Panc1 (cell line): ENCODE measurements at regions not wholly inside any gene's neighbourhood (a gene's known extent, or its start where the extent isn't known, plus 50 kb on each side); places are given as distances from the start of the nearest gene placed in this dataset.

ENCODE experiments used
- ATAC-seq: fragments of 200-7000 bp; cut with Tn5 transposase; 2 replicates; pipeline ENCODE4 v1.9.1; 2020; ENCODE audit warnings: mild to moderate bottlenecking, moderate library complexity
- BruUV-seq: library from RNA; stranded (reverse); fragments of 400-500 nt; replicated peaks from 2 replicates; lab custom pipeline; 2021; lab: Mats Ljungman, UMichigan
- CTCF ChIA-PET: fragments of 300-600 bp; sonication (Branson Sonifier 250); formaldehyde crosslinking; loops from one replicate; lab custom pipeline; 2022; ENCODE audit warnings: antibody characterized with exemption; lab: Charles Lee
- POLR2A ChIA-PET: fragments of 300-600 bp; sonication (Branson Sonifier 250); formaldehyde crosslinking; loops from one replicate; lab custom pipeline; 2022; ENCODE audit warnings: antibody characterized with exemption; lab: Charles Lee
- DNase-seq: peaks from one replicate; pipeline ENCODE4 v3.0.0-alpha.2; 2010; ENCODE audit warnings: low read depth, low spot score
- H3K27ac ChIP-seq: 2 replicates; pipeline ENCODE4 v1.5.1; 2011; ENCODE audit warnings: mild to moderate bottlenecking, low read length, inconsistent platforms
- H3K27me3 ChIP-seq: fragments of 200-500 bp; sonication (Bioruptor generic); 2 replicates; pipeline ENCODE4 v1.6.0; 2014; ENCODE audit warnings: low read length, inconsistent platforms; ENCODE audit not compliant: control insufficient read depth, insufficient read depth
- H3K36me3 ChIP-seq: fragments of 200-500 bp; sonication (Bioruptor generic); 2 replicates; pipeline ENCODE4 v1.5.1; 2014; ENCODE audit warnings: inconsistent platforms, mild to moderate bottlenecking, low read length, moderate library complexity; ENCODE audit not compliant: control insufficient read depth, insufficient read depth
- H3K4me1 ChIP-seq: 2 replicates; pipeline ENCODE4 v1.5.1; 2011; ENCODE audit warnings: inconsistent platforms, mild to moderate bottlenecking, low read length, moderate library complexity; ENCODE audit not compliant: control insufficient read depth, insufficient read depth
- H3K4me3 ChIP-seq, 2 experiments: 2 replicates each; pipeline ENCODE4 v1.5.1; 2011 to 2012; ENCODE audit warnings: low read depth in 2 of 2, low read length in 2 of 2, mild to moderate bottlenecking in 2 of 2, inconsistent platforms in 1 of 2, moderate library complexity in 1 of 2
- H3K9me3 ChIP-seq: fragments of 200-500 bp; sonication (Bioruptor generic); 2 replicates; pipeline ENCODE4 v1.5.1; 2014; ENCODE audit warnings: low read depth, mild to moderate bottlenecking, inconsistent platforms, low read length, moderate library complexity; ENCODE audit not compliant: control insufficient read depth, insufficient read depth
- POLR2AphosphoS5 ChIP-seq: IDR thresholded peaks from 2 replicates; pipeline ENCODE4 v1.6.1; 2012; ENCODE audit warnings: mild to moderate bottlenecking, low read depth, low read length, moderate library complexity
- SIN3A ChIP-seq: IDR thresholded peaks from 2 replicates; pipeline ENCODE4 v1.6.1; 2012; ENCODE audit warnings: low read depth, mild to moderate bottlenecking, low read length, moderate library complexity, borderline replicate concordance; ENCODE audit not compliant: insufficient read depth
- TCF7L2 ChIP-seq: IDR thresholded peaks from 2 replicates; pipeline ENCODE4 v1.6.1; 2011; ENCODE audit warnings: mild to moderate bottlenecking, low read depth, low read length, inconsistent platforms
- in situ Hi-C: cut with HindIII; loops from 2 replicates; pipeline ENCODE4 v1.10.0; 2016; ENCODE audit warnings: low sequenced_read_pairs, low pct_unique_long_range_greater_than_20kb
- intact Hi-C: fragments of 100-400 bp; cut with micrococcal nuclease; formaldehyde crosslinking; loops from one replicate; pipeline ENCODE4 v1.10.0; 2022; ENCODE audit not compliant: unreplicated experiment
- TF ChIP-seq, protein P1 (sequence below): fragments of 450-650 bp; IDR thresholded peaks from 2 replicates; pipeline ENCODE4 v1.5.1; 2017; ENCODE audit warnings: mild to moderate bottlenecking
- TF ChIP-seq, protein P2 (sequence below), 2 experiments: IDR thresholded peaks; 2 replicates each; pipeline ENCODE4 v1.6.1; 2011 to 2012; ENCODE audit warnings: low read depth in 2 of 2, control low read depth in 1 of 2, low read length in 1 of 2, mild to moderate bottlenecking in 1 of 2, moderate library complexity in 1 of 2; ENCODE audit not compliant: insufficient read depth in 1 of 2

DNA sequence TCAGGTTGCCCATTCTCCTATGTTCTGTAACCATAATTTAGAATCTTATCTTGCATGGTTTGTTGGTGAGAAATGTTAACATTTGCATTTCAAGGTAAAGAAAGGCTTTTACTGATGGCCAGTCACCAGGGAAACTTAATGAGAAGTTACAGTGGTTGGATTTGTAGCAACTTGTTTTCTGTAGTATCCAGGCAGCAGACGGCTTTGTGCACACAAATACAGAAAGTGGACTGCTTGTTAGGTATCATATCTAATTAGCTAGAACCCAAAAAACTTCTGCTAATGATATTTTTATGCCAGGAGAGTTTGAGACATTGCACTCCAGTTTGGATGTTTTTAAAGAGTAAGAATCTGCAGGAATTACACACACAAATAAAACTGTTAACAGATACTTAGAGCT is 578.0 kb downstream of the DOK5 start:
- no peaks in the 10 kb centered on the region for H3K27me3 ChIP-seq
- ATAC-seq (no peak), DNase-seq (no peak)
- TF ChIP-seq, protein P1, sequence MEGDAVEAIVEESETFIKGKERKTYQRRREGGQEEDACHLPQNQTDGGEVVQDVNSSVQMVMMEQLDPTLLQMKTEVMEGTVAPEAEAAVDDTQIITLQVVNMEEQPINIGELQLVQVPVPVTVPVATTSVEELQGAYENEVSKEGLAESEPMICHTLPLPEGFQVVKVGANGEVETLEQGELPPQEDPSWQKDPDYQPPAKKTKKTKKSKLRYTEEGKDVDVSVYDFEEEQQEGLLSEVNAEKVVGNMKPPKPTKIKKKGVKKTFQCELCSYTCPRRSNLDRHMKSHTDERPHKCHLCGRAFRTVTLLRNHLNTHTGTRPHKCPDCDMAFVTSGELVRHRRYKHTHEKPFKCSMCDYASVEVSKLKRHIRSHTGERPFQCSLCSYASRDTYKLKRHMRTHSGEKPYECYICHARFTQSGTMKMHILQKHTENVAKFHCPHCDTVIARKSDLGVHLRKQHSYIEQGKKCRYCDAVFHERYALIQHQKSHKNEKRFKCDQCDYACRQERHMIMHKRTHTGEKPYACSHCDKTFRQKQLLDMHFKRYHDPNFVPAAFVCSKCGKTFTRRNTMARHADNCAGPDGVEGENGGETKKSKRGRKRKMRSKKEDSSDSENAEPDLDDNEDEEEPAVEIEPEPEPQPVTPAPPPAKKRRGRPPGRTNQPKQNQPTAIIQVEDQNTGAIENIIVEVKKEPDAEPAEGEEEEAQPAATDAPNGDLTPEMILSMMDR: no peak
- TF ChIP-seq, protein P2, sequence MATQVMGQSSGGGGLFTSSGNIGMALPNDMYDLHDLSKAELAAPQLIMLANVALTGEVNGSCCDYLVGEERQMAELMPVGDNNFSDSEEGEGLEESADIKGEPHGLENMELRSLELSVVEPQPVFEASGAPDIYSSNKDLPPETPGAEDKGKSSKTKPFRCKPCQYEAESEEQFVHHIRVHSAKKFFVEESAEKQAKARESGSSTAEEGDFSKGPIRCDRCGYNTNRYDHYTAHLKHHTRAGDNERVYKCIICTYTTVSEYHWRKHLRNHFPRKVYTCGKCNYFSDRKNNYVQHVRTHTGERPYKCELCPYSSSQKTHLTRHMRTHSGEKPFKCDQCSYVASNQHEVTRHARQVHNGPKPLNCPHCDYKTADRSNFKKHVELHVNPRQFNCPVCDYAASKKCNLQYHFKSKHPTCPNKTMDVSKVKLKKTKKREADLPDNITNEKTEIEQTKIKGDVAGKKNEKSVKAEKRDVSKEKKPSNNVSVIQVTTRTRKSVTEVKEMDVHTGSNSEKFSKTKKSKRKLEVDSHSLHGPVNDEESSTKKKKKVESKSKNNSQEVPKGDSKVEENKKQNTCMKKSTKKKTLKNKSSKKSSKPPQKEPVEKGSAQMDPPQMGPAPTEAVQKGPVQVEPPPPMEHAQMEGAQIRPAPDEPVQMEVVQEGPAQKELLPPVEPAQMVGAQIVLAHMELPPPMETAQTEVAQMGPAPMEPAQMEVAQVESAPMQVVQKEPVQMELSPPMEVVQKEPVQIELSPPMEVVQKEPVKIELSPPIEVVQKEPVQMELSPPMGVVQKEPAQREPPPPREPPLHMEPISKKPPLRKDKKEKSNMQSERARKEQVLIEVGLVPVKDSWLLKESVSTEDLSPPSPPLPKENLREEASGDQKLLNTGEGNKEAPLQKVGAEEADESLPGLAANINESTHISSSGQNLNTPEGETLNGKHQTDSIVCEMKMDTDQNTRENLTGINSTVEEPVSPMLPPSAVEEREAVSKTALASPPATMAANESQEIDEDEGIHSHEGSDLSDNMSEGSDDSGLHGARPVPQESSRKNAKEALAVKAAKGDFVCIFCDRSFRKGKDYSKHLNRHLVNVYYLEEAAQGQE (IDR thresholded peaks at IDR 0.05; ENCODE audit: insufficient read depth in 1 of 2, low read depth in 2 of 2, low read length in 1 of 2): no peak
- TF ChIP-seq TCF7L2 (no peak), POLR2AphosphoS5 (no peak)
- in situ Hi-C loops: no loop called here
- no TSS peak for BruUV-seq
- no peaks in the 10 kb centered on the region for H3K4me1 ChIP-seq
- ChIA-PET CTCF (no interaction called here), POLR2A (no interaction called here)
- no peak overlapping the region for H3K4me3 ChIP-seq
- H3K36me3 ChIP-seq: no peaks in the 10 kb centered on the region
- H3K27ac ChIP-seq: no peak overlapping the region
- H3K9me3 ChIP-seq: no peaks in the 10 kb centered on the region
- intact Hi-C loops: no loop called here

DNA sequence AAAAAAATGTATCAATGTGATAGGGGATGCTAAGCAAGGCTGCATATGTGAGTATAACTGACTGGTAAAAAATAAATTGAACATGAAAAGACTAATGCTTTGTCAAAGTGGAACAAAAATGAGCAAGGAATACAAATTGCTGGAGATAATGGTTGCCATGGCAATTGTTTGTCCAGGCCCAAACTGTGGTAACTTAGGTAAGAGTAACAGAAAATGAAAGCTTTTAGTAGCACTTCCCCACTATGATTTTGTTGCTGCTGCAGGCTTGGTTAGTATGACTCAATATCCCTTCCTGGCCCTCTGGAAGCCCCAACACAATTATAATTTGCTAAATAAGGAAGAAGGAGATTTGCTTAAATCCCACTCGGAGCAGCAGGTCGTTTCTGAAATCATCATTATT is 577.1 kb downstream of the DOK5 start:
- H3K4me1 ChIP-seq: no peaks in the 10 kb centered on the region
- no peak overlapping the region for H3K4me3 ChIP-seq
- BruUV-seq: no TSS peak
- TF ChIP-seq, protein P1: no peak
- in situ Hi-C loops: no loop called here
- POLR2A ChIA-PET: no interaction called here
- H3K27me3 ChIP-seq: no peaks in the 10 kb centered on the region
- DNase-seq (no peak), ATAC-seq (no peak)
- CTCF ChIA-PET: no interaction called here
- no peak overlapping the region for H3K27ac ChIP-seq
- intact Hi-C loops: no loop called here
- no peaks in the 10 kb centered on the region for H3K9me3 ChIP-seq
- H3K36me3 ChIP-seq: no peaks in the 10 kb centered on the region

DNA sequence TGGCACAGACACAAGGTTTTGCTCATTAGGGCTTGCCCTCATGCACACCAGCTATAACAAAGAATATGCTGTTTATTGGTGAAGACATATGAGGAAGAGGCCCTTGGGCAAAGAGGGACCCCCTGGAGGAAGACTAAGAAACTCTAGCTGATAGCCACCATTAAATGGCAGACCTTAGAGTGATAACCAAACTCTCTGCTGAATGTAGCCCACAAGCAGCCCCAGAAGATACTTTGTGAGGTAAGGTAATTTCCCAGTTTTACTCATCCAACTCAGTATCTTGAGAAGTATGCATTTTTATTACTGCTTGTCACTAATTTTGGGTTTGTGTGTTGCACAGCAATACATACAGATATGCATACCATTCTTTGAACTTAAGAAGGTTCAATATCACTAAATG is 563.3 kb downstream of the DOK5 start:
- in situ Hi-C loops (no loop called here), intact Hi-C loops (no loop called here)
- CTCF ChIA-PET: no interaction called here

More for the DNA sequence above, 563.3 kb downstream of the DOK5 start:
- H3K9me3 ChIP-seq: no peaks in the 10 kb centered on the region
- H3K36me3 ChIP-seq: no peaks in the 10 kb centered on the region
- TF ChIP-seq TCF7L2 (no peak), SIN3A (no peak), POLR2AphosphoS5 (no peak)
- TF ChIP-seq, protein P2 (IDR thresholded peaks at IDR 0.05; ENCODE audit: insufficient read depth in 1 of 2, low read depth in 2 of 2, low read length in 1 of 2): no peak
- TF ChIP-seq, protein P1: no peak
- H3K4me1 ChIP-seq: no peaks in the 10 kb centered on the region
- BruUV-seq: no TSS peak
- no peaks in the 10 kb centered on the region for H3K27me3 ChIP-seq
- DNase-seq (no peak), ATAC-seq (no peak)
- no peak overlapping the region for H3K4me3 ChIP-seq
- POLR2A ChIA-PET: no interaction called here
- H3K27ac ChIP-seq: no peak overlapping the region
